Testis (tissue), 2 donors: ENCODE measurements at regions not wholly inside any gene's neighbourhood (a gene's known extent, or its start where the extent isn't known, plus 50 kb on each side); places are given as distances from the start of the nearest gene placed in this dataset.
"Not testable (repeated sequence)": the region's sequence is repeated elsewhere in the genome, so short reads cannot be mapped to it uniquely, and the experiment has no call there.

ENCODE experiments used
- DNase-seq: peaks from one replicate; pipeline ENCODE4 v3.0.0-alpha.2; 2019
- H3K27ac ChIP-seq, 2 donors: fragments of 200-600 bp; sonication (generic); one replicate each; pipeline ENCODE4 v1.5.1; 2019
- H3K27me3 ChIP-seq: fragments of 200-600 bp; sonication (generic); one replicate; pipeline ENCODE4 v1.5.1; 2019
- H3K36me3 ChIP-seq: fragments of 200-600 bp; sonication (generic); one replicate; pipeline ENCODE4 v1.5.1; 2017; ENCODE audit warnings: low read depth; ENCODE audit errors: missing control alignments
- H3K4me1 ChIP-seq: fragments of 200-600 bp; sonication (generic); one replicate; pipeline ENCODE4 v1.5.1; 2019
- H3K4me3 ChIP-seq, 2 donors: fragments of 200-600 bp; sonication (generic); one replicate each; pipeline ENCODE4 v1.5.1; 2017 to 2019
- H3K9me3 ChIP-seq: fragments of 200-600 bp; sonication (generic); one replicate; pipeline ENCODE4 v1.5.1; 2017
- POLR2A ChIP-seq: fragments of 450-650 bp; IDR thresholded peaks from one replicate; pipeline ENCODE4 v1.6.1; 2017; ENCODE audit warnings: antibody characterized with exemption, mild to moderate bottlenecking, moderate library complexity
- WGBS, 2 donors: methylation state at CpG; one replicate each; pipeline ENCODE4 v1.1.5; 2018; 5-methylcytosine and 5-hydroxymethylcytosine counted together
- intact Hi-C: fragments of 100-400 bp; cut with DNase I; formaldehyde crosslinking; loops from one replicate; pipeline ENCODE4 v1.15.1; 2023; ENCODE audit warnings: low total_unique reads
- TF ChIP-seq, protein P1 (sequence below), 3 experiments: fragments of 450-650 bp in 2 of 3; fragments of 200-600 bp in 1 of 3; sonication (generic) in 1 of 3; IDR thresholded peaks; one replicate each; pipeline ENCODE4 v1.5.1; 2016 to 2019; ENCODE audit warnings: antibody characterized with exemption in 3 of 3, mild to moderate bottlenecking in 2 of 3, moderate library complexity in 1 of 3

DNA sequence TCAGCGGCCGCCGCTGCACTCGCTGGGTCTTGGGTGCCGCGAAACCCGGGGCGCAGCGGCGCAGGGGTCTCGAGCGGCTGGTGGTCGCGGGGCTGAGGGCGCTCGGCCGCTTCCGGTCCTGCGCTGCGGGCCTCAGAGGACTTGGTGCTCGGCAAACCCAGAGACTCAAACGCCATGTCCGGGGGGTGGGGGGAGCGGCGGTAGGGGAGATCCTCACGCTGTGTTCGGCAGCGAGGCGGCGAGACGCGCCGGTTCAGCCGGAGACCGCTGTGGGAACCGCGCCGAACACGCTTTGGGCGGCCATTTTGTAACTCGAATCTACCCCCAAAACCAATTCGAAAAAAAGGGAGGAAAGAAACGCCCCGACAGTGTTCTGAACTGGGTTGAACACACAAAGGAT is 317.5 kb upstream of the CDH18 start:
- DNase-seq: peak; percentile 35
- TF ChIP-seq, protein P1, sequence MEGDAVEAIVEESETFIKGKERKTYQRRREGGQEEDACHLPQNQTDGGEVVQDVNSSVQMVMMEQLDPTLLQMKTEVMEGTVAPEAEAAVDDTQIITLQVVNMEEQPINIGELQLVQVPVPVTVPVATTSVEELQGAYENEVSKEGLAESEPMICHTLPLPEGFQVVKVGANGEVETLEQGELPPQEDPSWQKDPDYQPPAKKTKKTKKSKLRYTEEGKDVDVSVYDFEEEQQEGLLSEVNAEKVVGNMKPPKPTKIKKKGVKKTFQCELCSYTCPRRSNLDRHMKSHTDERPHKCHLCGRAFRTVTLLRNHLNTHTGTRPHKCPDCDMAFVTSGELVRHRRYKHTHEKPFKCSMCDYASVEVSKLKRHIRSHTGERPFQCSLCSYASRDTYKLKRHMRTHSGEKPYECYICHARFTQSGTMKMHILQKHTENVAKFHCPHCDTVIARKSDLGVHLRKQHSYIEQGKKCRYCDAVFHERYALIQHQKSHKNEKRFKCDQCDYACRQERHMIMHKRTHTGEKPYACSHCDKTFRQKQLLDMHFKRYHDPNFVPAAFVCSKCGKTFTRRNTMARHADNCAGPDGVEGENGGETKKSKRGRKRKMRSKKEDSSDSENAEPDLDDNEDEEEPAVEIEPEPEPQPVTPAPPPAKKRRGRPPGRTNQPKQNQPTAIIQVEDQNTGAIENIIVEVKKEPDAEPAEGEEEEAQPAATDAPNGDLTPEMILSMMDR (IDR thresholded peaks at IDR 0.05): no peak
- TF ChIP-seq POLR2A: no peak
- Histone ChIP-seq H3K9me3 (no peaks in the 10 kb centered on the region), H3K4me1 (no peaks in the 10 kb centered on the region), H3K36me3 (no peaks in the 10 kb centered on the region), H3K27me3 (no peaks in the 10 kb centered on the region), H3K27ac (peak overlapping the region; percentile 39 to 59), H3K4me3 (peak overlapping the region; percentile 42 to 58)
- intact Hi-C loops: no loop called here
- 65 to 84% methylated on average over 44 of the region's 44 CpGs for WGBS, 2 donors

DNA sequence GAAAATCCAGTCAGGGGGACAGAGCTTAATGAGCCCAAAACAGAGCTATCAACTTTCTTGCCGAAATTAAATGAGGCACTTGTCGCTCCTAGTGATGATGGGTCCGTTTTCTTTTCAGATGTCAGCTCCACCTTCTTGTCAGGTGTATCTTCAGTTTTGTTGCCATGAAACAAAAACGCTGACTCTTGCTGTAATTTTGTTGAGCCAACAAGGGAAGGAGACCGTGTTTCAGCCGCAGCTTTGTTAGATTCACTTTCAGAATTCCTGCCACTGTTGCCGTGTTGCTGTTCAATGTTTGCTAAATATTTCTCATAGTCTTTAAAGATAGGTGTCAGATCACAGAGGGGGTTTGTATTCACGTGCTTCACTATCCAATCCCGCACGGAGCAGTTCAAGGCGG is 316.6 kb upstream of the CDH18 start:
- H3K4me1 ChIP-seq, DNase-seq, H3K27ac ChIP-seq, H3K36me3 ChIP-seq, intact Hi-C loops, H3K9me3 ChIP-seq, H3K27me3 ChIP-seq: not testable (repeated sequence)
- peak overlapping the region in 1 of 2 donors; percentile 58 for H3K4me3 ChIP-seq
- 61 to 74% methylated on average over 11 of the region's 11 CpGs for WGBS, 2 donors

DNA sequence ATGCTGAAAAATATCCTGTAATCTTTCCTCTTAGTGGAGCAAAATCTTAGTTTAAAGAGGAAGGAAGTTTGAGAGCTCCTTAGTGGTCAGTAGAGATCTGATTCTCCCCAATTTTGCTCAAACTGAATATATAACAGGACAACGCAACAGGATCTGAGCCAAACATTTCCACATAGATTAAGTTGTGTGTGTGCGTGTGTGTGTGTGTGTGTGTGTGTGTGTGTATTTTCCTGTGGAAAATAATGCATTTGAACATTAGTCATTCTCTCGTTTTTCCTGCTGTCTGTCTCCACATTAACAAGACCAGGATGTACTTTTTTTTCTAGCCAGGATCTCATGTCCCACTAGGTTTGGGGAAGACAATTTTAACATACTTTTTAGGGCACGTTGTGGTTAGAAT is 312.1 kb upstream of the CDH18 start:
- Histone ChIP-seq H3K27me3 (no peaks in the 10 kb centered on the region), H3K27ac (no peak overlapping the region), H3K4me1 (no peaks in the 10 kb centered on the region), H3K4me3 (no peak overlapping the region), H3K36me3 (no peaks in the 10 kb centered on the region), H3K9me3 (no peaks in the 10 kb centered on the region)
- DNase-seq: no peak
- TF ChIP-seq, protein P1 (IDR thresholded peaks at IDR 0.05): no peak
- no peak for TF ChIP-seq POLR2A
- intact Hi-C loops: no loop called here
- 52 to 70% methylated on average over 4 of the region's 4 CpGs for WGBS, 2 donors

DNA sequence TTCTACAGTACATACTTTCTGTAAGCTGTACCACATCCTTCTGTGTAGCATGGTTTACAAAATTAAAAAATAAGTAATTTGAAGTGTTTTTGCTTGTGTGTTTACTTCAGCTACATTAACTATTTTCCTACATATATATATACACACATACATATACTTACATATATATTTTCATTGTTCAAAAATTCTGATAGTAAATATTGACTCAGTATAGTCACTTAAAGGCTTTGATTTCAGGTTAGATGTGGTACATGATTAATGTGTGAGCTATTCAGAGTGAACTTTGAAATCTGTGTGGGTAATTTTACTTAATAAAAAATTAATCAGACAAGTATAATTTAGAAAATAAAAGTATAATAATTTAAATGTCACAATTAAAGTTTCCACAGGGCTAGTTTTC is 306.7 kb upstream of the CDH18 start:
- Histone ChIP-seq H3K36me3 (no peaks in the 10 kb centered on the region), H3K4me1 (no peaks in the 10 kb centered on the region), H3K27me3 (no peaks in the 10 kb centered on the region), H3K27ac (no peak overlapping the region), H3K4me3 (no peak overlapping the region), H3K9me3 (no peaks in the 10 kb centered on the region)
- intact Hi-C loops: no loop called here
- no peak for TF ChIP-seq POLR2A
- TF ChIP-seq, protein P1 (IDR thresholded peaks at IDR 0.05): no peak
- DNase-seq: no peak

DNA sequence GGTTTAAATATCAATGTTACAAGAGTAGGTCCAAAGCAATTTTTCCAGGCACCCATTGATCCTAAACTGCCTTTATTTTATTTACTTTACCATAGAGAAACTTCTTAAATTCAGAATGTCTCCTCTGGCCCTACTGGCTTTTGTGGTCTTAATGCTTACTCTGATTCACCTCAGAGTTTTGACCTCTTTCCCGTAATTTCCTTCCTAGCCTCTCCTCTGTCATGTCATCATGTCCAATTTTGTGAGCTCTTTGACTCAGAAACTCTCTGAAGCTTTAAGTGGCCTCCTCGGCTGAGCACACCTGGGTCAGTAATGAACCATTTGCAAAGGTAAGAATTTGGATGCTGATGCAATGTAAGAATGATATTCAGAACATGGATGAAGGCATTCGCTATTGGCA is 303.8 kb upstream of the CDH18 start:
- no peak overlapping the region for H3K27ac ChIP-seq
- TF ChIP-seq, protein P1 (IDR thresholded peaks at IDR 0.05): no peak
- no peak for TF ChIP-seq POLR2A
- no peaks in the 10 kb centered on the region for H3K4me1 ChIP-seq
- WGBS, 2 donors: 83 to 92% methylated on average over 3 of the region's 3 CpGs
- no peaks in the 10 kb centered on the region for H3K36me3 ChIP-seq
- H3K9me3 ChIP-seq: no peaks in the 10 kb centered on the region
- DNase-seq: no peak
- no peaks in the 10 kb centered on the region for H3K27me3 ChIP-seq
- no peak overlapping the region for H3K4me3 ChIP-seq
- intact Hi-C loops: no loop called here
